Stimulated activated CD4-positive, alpha-beta T cell treated with anti-CD3 and anti-CD28 coated beads, Interleukin-1b, Interleukin-23, amount 100 ng/mL, for 4 hours (primary cell): ENCODE measurements at regions not wholly inside any gene's neighbourhood (a gene's known extent, or its start where the extent isn't known, plus 50 kb on each side); places are given as distances from the start of the nearest gene placed in this dataset.
A peak's percentile ranks its signal among the peaks of the same experiment; 100 is the strongest.

Experiments used
- DNase-seq, 2 donors: peaks; one replicate each; pipeline ENCODE4 v3.0.0-alpha.2; 2020; ENCODE audit warnings: low read depth in 2 of 2

GRCh38 chr19:31119951-31120690, 229.1 kb downstream of the TSHZ3 start:
- DNase-seq: no peak

- DNase-seq: no peak
Observed at GRCh38 chr19:31118986-31119385, 230.2 kb downstream of the TSHZ3 start.

GRCh38 chr19:31118287-31118955, 230.8 kb downstream of the TSHZ3 start:
- no peak for DNase-seq

GRCh38 chr19:31114585-31114984, 234.7 kb downstream of the TSHZ3 start:
- no peak for DNase-seq

- DNase-seq: no peak
Observed at GRCh38 chr19:31113293-31113692, 235.9 kb downstream of the TSHZ3 start.

GRCh38 chr19:31112158-31112557, 237.1 kb downstream of the TSHZ3 start:
- no peak for DNase-seq

- no peak for DNase-seq
Observed at GRCh38 chr19:31111741-31112140, 237.5 kb downstream of the TSHZ3 start.

GRCh38 chr19:31110336-31110735, 238.9 kb downstream of the TSHZ3 start:
- peak in 1 of 2 donors; percentile 3 for DNase-seq

GRCh38 chr19:31109636-31110035, 239.6 kb downstream of the TSHZ3 start:
- DNase-seq: no peak

- no peak for DNase-seq
Observed at GRCh38 chr19:31107096-31107495, 242.1 kb downstream of the TSHZ3 start.

- no peak for DNase-seq
Observed at GRCh38 chr19:31105761-31106160, 243.5 kb downstream of the TSHZ3 start.

- DNase-seq: no peak
Observed at GRCh38 chr19:31104451-31104850, 244.8 kb downstream of the TSHZ3 start.

- no peak for DNase-seq
Observed at GRCh38 chr19:31103228-31103627, 246.0 kb downstream of the TSHZ3 start.

- DNase-seq: no peak
Observed at GRCh38 chr19:31102674-31103073, 246.6 kb downstream of the TSHZ3 start.

- DNase-seq: no peak
Observed at GRCh38 chr19:31100981-31101380, 248.3 kb downstream of the TSHZ3 start.

- no peak for DNase-seq
Observed at GRCh38 chr19:31100206-31100590, 249.0 kb downstream of the TSHZ3 start.

GRCh38 chr19:31099515-31100205, 249.6 kb downstream of the TSHZ3 start:
- DNase-seq: no peak

GRCh38 chr19:31098836-31099235, 250.4 kb downstream of the TSHZ3 start:
- no peak for DNase-seq

- no peak for DNase-seq
Observed at GRCh38 chr19:31096935-31097545, 252.2 kb downstream of the TSHZ3 start.

GRCh38 chr19:31096062-31096830, 253.0 kb downstream of the TSHZ3 start:
- no peak for DNase-seq

- no peak for DNase-seq
Observed at GRCh38 chr19:31095100-31095804, 254.0 kb downstream of the TSHZ3 start.
